Vagina (tissue), 2 donors: ENCODE measurements at regions not wholly inside any gene's neighbourhood (a gene's known extent, or its start where the extent isn't known, plus 50 kb on each side); places are given as distances from the start of the nearest gene placed in this dataset.

ENCODE experiments used
- CTCF ChIP-seq, 3 experiments: fragments of 450-650 bp in 2 of 3; fragments of 200-600 bp in 1 of 3; sonication (generic) in 1 of 3; IDR thresholded peaks; one replicate each; pipeline ENCODE4 v1.5.1; 2017 to 2019; ENCODE audit warnings: antibody characterized with exemption in 3 of 3, mild to moderate bottlenecking in 2 of 3, moderate library complexity in 2 of 3
- POLR2AphosphoS5 ChIP-seq, 2 donors: sonication (generic); formaldehyde crosslinking; IDR thresholded peaks; one replicate each; pipeline ENCODE4 v1.9.0; 2017; ENCODE audit warnings: antibody characterized with exemption in 2 of 2, mild to moderate bottlenecking in 2 of 2, low read depth in 1 of 2; ENCODE audit not compliant: insufficient read depth in 1 of 2

GRCh38 chr2:217289907-217290280 lies 430.0 kb upstream of the TNP1 start:
- no peak for TF ChIP-seq CTCF (IDR thresholded peaks at IDR 0.05)
- TF ChIP-seq POLR2AphosphoS5 (IDR thresholded peaks at IDR 0.05; ENCODE audit: insufficient read depth in 1 of 2, low read depth in 1 of 2), result no peak
